ENCODE measurements at regions not wholly inside any gene's neighbourhood (a gene's known extent, or its start where the extent isn't known, plus 50 kb on each side); places are given as distances from the start of the nearest gene placed in this dataset.

- no peak for DNase-seq (ENCODE audit: low read depth, low spot score)
These were observed 188.7 kb downstream of the MIAT start for GRCh38 chr22:26846076-26846475.

GRCh38 chr22:26846645-26847044 is 189.3 kb downstream of the MIAT start:
- no peak for DNase-seq (ENCODE audit: low read depth, low spot score)

- DNase-seq (ENCODE audit: low read depth, low spot score) = no peak
These were observed 189.7 kb downstream of the MIAT start for GRCh38 chr22:26847046-26847445.

- no peak for DNase-seq (ENCODE audit: low read depth, low spot score)
These were observed 190.4 kb downstream of the MIAT start for GRCh38 chr22:26847816-26848215.

GRCh38 chr22:26848244-26848920 is 191.0 kb downstream of the MIAT start:
- no peak for DNase-seq (ENCODE audit: low read depth, low spot score)

- no peak for DNase-seq (ENCODE audit: low read depth, low spot score)
These were observed 192.2 kb downstream of the MIAT start for GRCh38 chr22:26849575-26849974.

GRCh38 chr22:26851125-26851524 is 193.7 kb downstream of the MIAT start:
- no peak for DNase-seq (ENCODE audit: low read depth, low spot score)

GRCh38 chr22:26852176-26852575 is 194.8 kb downstream of the MIAT start:
- DNase-seq (ENCODE audit: low read depth, low spot score) = no peak

GRCh38 chr22:26853071-26853470 is 195.7 kb downstream of the MIAT start:
- DNase-seq (ENCODE audit: low read depth, low spot score) = no peak

GRCh38 chr22:26853495-26853894 is 196.1 kb downstream of the MIAT start:
- DNase-seq (ENCODE audit: low read depth, low spot score) = no peak

GRCh38 chr22:26857169-26857568 is 199.8 kb downstream of the MIAT start:
- DNase-seq (ENCODE audit: low read depth, low spot score) = no peak

- no peak for DNase-seq (ENCODE audit: low read depth, low spot score)
These were observed 202.9 kb downstream of the MIAT start for GRCh38 chr22:26860301-26860700.

GRCh38 chr22:26865021-26865420 is 207.6 kb downstream of the MIAT start:
- no peak for DNase-seq (ENCODE audit: low read depth, low spot score)

- DNase-seq (ENCODE audit: low read depth, low spot score) = no peak
These were observed 226.0 kb downstream of the MIAT start for GRCh38 chr22:26883393-26883792.

- no peak for DNase-seq (ENCODE audit: low read depth, low spot score)
These were observed 227.5 kb downstream of the MIAT start for GRCh38 chr22:26884921-26885320.

- no peak for DNase-seq (ENCODE audit: low read depth, low spot score)
These were observed 228.3 kb downstream of the MIAT start for GRCh38 chr22:26885441-26886261.

- DNase-seq (ENCODE audit: low read depth, low spot score) = no peak
These were observed 230.1 kb downstream of the MIAT start for GRCh38 chr22:26887456-26887855.

- DNase-seq (ENCODE audit: low read depth, low spot score) = no peak
These were observed 230.5 kb downstream of the MIAT start for GRCh38 chr22:26887916-26888315.

GRCh38 chr22:26888887-26889286 is 231.5 kb downstream of the MIAT start:
- no peak for DNase-seq (ENCODE audit: low read depth, low spot score)

- DNase-seq (ENCODE audit: low read depth, low spot score) = no peak
These were observed 232.4 kb downstream of the MIAT start for GRCh38 chr22:26889802-26890201.

- no peak for DNase-seq (ENCODE audit: low read depth, low spot score)
These were observed 233.5 kb downstream of the MIAT start for GRCh38 chr22:26890870-26891269.

GRCh38 chr22:26891429-26891828 is 234.0 kb downstream of the MIAT start:
- DNase-seq (ENCODE audit: low read depth, low spot score) = no peak

Data from brain pericyte (primary cell).